Effector CD8-positive, alpha-beta T cell (primary cell): ENCODE measurements at regions not wholly inside any gene's neighbourhood (a gene's known extent, or its start where the extent isn't known, plus 50 kb on each side); places are given as distances from the start of the nearest gene placed in this dataset.

Source experiments
- DNase-seq: peaks from one replicate; lab custom pipeline; 2025; lab: John Stamatoyannopoulos, UW

DNA sequence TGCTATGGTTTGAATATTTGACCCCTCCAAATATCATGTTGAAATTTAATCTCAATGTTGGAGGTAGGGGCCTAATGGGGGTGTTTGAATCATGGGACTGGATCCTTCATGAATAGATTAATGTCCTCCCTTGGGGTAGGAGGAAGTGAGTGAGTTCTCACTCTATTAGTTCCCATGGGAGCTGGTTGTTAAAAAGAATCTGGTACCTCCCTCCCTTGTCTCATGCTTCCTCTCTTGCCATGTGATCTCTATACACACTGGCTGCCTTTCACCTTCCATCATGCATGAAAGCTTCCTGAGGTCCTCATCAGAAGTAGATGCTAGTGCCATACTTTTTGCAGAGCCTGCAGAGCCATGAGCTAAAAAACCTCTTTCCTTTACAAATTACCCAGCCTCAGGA is 177.7 kb upstream of the MCTP2 start:
- DNase-seq = no peak

DNA sequence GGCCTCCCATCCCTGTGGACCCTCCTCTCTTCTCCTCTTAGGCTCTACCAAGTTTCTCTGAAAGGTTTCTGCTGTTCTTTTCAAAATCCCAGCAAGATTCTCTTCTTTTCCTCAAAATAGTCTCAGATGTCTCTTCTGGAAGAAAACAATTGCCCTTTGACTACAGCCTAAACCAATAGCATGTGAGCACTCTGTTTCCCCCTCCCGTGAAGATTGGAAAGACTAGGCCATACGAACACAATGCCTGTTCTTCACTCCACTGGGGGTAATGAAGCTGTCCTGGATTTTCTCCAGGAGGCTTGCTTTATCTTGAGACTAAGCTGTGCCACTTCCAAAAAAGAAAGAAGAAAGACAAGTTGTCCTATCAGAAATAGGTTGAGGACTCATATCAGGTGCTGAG is 178.7 kb upstream of the MCTP2 start:
- no peak for DNase-seq

DNA sequence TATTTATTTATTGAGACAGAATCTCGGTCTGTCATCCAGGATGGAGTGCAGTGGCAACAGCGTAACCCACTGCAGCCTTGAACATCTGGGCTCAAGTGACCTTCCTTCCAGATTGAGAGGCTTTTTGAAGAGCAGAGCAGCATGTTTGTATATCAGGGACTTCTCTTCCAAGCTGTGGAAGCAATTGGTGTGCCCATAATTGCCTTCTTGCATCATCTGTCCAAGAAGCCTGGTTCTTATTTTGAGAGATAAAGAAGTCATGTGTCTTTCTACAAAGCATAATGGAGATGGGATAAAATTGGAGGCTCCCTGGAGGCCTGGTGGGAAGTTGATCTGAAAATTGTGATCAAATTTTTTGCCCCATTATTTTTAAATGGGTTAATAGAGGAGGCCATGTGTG is 183.8 kb upstream of the MCTP2 start:
- DNase-seq = no peak

DNA sequence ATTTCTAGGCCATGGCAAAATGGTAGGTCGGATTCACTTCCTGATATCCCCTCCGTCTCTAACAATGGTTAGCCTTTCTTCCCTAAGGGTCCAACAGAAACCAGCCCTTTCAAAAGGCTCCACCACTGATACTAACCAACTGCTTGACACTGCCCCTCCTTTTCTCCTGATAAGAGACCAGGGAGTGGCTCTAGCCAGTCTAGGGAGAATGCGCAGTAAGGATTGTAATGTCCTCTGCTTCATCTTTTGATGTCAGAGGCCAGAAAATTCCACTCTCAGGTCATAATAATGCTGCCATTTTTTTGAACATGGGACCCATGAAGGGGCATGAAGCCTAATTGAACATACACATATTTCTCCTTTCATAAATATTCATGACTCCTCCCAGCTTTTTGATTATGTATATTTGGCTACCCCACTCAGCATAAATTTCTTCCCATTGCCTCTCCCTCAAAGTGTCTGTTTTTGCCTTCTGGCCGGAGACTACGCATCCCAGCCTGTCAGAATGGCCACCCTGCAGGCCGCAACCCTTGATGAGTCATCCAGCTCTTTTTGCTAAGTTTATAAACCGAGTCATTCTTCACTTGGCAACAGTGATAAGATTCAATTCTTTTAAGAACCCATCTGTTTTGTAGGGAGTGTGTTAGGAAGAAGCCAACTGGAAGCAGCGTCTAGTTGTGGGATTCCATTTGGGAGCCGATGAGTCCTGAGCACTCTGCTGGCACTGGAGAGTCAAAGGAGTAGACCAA is 189.0 kb upstream of the MCTP2 start:
- no peak for DNase-seq

DNA sequence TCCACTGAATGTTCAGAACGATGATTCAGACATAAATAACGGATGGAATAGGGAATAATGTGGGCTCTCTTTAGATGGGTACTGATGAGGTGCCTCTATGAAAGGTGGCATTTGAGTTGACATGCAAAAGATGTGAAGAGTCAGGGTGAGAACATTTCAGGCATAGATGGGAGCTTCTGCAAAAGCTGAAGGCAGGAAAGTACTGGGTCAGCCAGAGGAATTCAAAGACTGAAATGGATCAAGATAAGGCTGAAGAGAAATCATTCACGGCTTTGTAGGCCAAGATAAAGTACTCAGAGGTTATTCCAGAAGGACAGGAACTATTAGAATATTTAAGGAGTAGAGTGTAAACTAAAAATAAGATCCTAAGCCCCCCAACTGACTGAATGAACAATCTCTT is 189.6 kb upstream of the MCTP2 start:
- no peak for DNase-seq

DNA sequence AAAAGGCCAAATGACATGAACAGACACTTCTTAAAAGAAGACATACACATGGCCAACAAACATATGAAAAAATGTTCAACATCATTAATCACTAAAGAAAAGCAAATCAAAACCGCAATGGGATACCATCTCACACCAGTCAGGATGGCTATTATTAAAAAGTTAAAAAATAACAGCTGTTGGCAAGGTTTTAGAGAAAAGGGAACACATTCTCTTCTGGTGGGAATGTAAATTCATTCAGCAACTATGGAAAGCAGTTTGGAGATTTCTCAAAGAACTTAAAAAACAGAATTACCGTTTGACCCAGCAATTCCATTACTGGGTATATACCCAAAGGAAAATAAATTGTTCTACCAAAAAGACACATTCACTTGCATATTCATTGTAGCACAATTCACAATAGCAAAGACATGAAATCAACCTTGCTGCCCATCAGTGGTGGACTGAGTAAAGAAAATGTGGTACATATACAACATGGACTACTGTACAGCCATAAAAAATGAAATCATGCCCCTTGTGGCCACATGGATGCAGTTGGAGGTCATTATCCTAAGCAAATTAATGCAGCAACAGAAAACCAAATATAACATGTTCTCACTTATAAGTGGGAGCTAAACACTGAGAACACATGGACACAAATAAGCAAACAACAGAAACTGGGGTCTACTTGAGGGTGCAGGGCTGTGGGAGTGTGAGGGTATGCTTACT is 190.7 kb upstream of the MCTP2 start:
- DNase-seq = no peak

DNA sequence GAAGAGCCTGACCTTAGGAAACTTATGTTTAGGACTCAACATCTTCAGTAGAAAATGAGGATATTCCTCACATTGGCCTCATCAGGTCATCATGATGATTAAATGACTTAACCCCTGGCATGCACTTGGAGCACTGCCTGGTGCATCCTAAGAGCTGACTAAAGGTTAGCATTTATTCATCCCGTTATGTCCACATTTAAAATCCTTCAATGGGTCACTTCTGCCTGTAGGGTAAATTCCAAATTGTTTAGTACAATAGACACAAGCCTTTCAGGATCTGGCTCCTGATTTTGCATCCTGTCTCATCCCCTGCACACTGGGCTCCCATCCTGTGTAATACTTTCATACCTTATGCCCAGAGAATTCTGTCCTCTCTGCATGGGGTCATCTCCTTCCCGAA is 195.2 kb upstream of the MCTP2 start:
- no peak for DNase-seq

DNA sequence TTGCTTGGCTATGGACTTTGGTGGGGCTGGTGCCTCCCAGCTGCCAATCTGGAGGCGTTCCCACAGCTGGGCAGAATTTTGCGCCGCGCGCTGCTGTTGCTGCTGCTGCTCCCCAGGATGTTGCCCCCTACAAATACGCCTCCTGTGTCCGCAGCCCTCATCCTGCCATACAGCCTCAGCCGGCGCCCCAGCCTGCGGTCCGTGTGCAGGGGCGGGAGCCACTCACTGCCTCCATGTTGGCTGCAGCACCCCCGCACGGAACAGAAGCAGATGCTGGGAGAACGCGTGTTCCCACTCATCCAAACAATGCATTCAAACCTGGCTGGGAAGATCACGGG is 197.7 kb upstream of the MCTP2 start:
- DNase-seq = no peak

DNA sequence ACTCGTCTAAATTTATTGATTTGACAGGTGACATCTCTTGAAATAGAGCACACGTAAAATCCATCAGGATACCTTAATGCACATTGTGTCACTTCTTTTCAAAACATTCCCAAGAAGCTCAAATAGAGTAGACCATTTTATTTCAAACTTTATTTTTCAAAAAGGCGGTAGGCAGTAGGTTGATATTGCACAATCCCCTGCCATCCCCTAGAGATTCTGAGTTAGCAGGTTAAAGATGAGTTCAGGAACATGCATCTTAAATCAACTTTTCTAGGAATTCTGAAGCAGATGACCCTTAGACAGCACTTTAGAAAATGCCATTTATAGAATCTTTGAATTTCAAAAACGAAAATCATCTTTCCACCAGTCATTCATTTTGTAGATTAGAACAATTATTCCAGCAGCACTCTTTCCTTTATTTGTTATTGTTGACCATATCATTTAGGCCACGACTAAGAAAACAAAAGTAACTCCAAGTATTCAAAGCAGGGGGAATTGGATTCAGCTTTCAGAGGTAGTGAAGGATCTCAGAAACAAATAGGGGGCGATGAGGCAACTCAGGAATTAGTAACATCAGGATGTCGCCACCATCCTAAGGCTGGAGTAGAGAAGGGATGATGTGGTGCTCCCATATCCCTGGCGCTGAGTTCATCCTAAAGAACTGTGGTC is 198.2 kb upstream of the MCTP2 start:
- DNase-seq = no peak

DNA sequence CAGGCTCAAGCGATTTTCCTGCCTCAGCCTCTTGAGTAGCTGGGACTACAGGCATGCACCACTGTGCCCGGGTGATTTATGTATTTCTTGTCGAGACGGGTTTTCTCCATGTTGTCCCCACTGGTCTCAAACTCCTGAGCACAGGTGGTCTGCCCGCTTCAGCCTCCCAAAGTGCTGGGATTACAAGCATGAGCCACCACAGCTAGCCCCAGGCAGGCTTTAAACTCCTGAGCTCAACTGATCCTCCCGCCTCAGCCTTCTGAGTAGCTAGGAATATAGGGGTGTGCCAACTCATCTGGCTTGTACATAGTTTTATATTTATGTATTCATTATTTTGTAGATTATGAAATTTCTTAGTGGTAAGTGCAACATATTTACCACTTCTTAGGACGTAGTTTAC is 198.8 kb upstream of the MCTP2 start:
- DNase-seq = no peak

DNA sequence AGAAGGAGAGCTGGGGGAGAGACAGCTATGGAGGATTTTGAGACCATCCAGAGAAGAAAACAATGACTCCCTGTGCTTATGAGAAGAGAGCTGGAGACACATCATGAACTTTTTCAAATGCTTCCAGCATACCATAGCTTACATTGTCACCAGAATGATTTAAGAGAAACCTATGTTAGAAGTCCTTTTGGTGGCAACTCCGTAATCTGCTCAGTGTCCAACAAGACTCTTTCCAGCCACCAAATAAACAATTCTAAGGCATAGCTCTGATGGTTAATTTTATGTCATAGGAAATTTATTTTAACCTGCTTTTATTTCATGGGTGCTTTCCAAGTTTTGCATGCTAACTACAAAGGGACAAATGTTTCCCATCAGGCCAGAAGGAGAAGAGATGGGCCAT is 200.3 kb upstream of the MCTP2 start:
- no peak for DNase-seq

DNA sequence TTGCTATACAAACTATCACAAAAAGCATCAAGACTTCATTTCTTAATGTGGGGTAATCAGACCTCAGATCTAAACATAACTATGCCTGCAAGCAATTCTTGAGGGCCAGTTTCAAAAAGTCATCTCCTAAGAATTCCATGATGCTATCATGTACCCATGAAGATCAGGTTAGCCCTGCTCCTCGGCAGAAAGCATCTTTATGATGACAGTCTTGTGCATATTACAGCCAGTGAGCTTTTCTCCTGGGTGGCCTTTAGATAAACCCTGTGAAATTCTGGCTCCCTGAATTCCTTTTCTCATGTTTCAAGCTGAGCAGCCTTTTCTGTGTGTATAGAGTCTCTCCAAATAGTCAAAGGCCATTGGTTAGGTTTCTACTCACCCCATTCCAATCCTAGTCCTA is 201.9 kb upstream of the MCTP2 start:
- DNase-seq = no peak

DNA sequence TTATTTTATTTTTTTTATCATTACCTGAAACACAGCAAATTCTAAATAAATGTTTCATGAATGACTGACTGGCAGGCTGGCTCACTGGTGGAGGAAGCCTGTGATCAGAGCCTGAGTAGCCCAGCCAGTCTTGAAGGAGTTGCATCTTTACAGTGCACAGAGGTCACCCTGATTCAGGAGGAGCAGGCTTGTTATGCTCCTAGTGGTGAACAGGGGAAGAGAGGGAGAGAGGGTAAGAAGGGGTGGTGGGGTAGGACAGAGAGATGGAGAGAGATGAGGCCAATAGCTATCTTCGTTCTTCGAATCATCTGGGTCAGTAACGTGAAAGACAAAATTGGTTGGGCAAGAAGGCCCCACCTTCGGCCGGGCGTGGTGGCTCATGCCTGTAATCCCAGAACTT is 202.6 kb upstream of the MCTP2 start:
- no peak for DNase-seq

DNA sequence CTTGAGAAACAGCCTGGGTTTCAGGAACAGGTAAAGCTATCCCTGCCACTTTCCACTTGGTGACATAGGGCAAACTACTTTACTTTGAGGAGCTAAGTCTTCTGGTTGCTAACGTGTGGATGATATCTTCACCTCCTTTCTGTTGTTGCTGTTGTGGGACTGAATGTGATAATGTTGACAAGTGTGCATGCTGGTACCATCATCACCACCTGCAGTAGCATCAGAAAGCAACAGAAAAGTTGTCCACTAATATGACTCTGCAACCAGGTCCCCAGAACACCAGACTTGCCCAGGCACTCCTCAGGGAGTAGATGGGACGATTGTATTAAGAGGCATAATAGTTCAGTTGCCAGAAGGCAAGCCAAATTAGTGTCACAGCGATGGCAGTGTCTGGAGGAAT is 203.2 kb upstream of the MCTP2 start:
- DNase-seq = no peak

DNA sequence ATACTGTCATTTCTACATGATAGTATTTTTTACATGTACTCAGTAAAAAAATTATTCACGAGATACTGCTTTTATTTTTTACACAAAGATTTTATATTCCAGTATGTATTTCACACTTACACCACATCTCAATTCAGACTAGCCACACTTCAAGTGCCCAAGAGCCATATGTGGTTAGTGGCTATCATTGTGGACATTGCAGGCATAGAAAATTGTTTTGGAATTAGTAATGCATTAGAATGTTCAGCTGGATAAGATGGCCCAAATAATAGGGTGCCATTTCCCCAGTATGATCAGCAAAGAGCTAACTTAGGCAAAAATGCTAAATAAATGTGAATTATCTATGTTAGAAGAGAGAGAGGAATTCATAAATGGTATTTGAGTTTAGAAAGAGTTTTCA is 203.8 kb upstream of the MCTP2 start:
- DNase-seq = no peak

DNA sequence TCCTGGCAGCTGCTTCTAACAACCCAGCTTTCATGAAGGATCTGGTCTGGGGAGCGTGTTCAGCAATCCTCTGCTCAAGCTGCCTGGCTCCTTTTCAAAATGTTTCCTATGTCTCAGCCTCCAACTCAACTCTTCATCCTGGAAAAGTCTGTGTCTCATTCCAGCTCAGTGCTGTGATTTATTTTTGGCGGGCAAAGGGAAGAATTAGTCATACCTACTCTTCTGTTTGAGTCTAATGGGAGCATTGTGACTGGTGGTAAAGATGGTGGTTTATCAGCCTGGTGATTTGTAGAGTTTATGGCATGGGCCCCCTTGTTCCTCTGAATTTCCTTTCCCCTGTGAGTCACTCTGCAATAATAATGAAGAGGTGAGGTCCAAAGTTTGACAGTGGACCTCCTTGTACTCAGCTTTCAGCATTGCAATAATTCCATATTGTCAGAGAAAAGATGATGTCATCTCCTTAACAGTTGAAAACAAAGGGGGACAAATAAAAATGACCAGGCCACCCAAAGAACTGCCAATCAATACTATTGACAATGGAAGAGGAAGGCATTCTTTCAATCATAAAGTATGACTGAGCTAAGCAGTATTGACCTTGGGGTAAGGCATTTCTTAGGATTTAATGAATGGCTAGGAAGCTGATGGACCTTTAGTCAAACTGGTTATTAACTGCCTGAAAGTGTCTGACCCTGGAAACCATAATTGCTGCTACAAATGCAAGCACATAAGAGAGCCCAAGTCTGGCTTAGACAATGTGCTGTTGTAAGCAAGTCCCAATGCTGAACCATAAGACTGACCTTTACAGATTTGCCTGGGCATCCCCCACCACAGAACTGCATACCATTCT is 204.7 kb upstream of the MCTP2 start:
- DNase-seq = no peak

DNA sequence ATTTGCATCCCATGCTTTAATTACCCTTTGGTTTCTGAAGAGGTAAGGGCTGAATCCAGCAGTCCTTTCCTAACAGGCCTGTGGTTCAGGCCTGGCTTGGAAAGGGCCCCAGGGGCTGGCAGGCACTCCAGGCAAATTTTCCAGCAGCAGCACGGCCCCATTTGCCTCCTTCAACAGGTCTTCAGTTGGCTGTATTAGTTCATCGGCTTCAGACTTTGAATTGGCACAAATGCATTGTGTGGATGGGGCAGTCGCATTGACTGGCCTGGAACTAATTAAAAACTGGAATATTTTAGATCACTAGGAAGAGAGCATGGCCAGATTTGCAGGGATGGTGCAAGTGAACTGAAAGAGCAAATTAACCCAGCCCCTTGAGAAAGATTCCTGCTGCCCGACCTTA is 207.8 kb upstream of the MCTP2 start:
- DNase-seq = no peak

DNA sequence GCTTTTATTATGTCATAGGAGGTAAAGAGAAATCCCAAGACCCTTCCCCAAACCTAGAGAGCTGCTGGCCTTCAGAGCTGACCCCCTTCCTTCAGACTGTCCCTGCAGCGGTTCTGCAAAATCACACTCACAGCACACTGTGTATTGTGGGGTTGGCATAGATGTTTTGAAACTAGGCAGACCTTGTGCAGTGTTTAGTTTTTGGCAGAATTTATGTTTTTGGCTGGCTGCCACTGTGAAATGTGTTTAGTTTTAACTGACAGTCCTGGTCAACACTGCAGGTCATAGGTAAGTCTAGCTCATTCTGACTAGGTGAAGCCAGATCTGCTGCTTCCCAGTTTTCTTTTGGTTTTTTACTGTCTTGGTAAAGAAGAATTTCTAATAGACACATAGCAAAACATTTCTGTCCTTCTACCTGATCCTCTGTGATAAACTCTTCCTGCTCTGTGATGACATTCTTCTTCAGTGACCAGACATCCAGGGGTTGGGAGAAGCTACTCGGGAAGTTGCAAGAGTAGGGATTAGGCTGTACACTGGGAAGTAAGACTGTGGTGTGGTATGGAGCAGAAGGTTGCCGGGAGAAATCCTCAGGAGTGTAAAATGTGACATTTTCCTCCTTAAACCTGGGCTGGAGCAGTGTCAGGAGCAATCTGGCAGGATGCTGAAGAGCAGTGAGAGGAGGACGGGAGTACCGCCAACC is 209.6 kb upstream of the MCTP2 start:
- no peak for DNase-seq

DNA sequence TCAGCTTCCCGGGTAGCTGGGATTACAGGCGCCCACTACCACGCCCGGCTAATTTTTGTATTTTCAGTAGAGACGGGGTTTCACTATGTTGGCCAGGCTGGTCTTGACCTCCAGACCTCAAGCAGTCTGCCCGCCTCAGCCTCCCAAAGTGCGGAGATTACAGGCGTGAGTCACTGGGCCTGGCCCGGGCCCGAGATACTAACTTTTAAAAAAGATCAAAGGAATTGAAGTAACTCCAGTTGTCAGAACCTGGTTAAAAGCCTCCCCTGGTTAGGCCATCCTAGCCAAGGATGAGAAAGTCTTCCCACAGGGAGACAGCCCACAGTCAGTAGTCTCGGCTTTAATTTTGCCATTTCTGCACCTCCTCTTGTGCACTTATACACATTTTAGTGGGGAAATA is 212.3 kb upstream of the MCTP2 start:
- DNase-seq = no peak

DNA sequence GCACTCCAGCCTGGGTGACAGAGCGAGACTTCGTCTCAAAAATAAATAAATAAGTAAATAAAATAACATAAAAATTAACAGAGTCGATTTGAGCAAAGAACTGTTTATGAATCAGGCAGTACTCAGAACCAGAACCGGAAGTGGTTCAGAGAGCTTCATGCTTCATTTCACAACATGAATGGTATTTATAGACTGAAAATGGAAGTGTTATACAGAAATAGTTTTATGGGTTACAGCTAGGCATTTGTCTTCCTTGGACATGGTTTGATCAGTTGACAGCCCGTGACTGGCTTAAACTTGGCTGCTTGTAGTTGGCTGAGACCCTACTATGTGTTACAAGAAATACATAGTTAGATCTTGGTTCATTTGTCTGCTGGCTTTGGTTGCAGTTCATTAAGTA is 216.0 kb upstream of the MCTP2 start:
- no peak for DNase-seq

DNA sequence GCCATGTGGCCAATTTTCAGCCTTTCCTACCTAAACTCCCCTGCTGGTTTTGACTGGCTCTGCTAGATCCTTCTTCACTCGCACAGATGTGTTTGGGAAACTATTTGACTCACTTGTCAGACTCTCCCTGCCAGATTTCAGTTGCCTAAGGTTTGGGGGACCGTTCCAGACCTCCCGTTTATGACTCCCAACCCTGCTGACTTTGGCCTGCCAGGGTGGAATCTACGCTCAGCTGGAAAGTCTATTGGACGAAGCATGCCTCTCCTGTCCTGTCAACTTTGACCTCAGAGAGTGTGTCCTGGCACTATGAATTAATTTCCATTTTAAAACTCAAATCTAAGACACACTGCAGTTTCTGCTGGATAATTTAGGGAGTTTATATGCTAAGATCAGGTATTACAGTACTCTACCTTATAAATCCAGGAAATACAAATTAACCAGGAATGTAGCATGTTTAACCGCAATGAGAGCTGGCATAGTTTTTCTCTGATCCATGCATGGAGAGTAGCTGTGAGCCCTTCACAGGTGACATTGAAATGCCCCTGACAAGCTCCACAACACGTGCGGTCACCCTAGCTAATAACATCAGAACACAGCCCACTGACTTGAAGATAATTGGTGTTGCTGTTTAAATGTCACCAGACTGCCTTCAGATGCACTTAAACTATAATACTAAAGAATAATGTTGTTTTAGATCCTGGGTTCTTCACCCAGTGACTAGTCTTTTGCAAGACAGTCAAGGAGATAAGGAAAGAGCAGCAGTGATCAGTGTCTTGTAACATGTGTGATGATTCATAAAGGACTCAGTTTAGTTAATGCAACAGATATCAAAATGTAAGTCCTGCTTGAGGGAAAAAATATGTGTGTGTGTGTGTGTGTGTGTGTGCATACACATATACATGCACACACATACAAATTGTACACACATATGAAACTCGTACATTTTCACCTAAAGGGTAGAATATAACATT is 223.0 kb upstream of the MCTP2 start:
- DNase-seq = no peak
